ENCODE measurements at regions not wholly inside any gene's neighbourhood (a gene's known extent, or its start where the extent isn't known, plus 50 kb on each side); places are given as distances from the start of the nearest gene placed in this dataset.

- Histone ChIP-seq H3K9ac (no peak overlapping the region), H4K20me1 (no peaks in the 10 kb centered on the region), H3K27me3 (no peaks in the 10 kb centered on the region), H3K36me3 (no peaks in the 10 kb centered on the region), H3K4me3 (no peak overlapping the region), H3K4me1 (no peaks in the 10 kb centered on the region), H3K9me3 (no peaks in the 10 kb centered on the region), H3K27ac (no peak overlapping the region), H3K4me2 (no peak overlapping the region)
- no peak for TF ChIP-seq Cebpa-rat (IDR thresholded peaks at IDR 0.05)
These were observed 131.6 kb upstream of the P2RY1 start for GRCh38 chr3:152703245-152703890.

- no peak for TF ChIP-seq Cebpa-rat (IDR thresholded peaks at IDR 0.05)
- no peak overlapping the region for H3K4me3 ChIP-seq
- H3K9ac ChIP-seq: no peak overlapping the region
- H3K36me3 ChIP-seq: no peaks in the 10 kb centered on the region
- H3K4me2 ChIP-seq: no peak overlapping the region
- no peak overlapping the region for H3K27ac ChIP-seq
- H3K4me1 ChIP-seq: no peaks in the 10 kb centered on the region
- no peaks in the 10 kb centered on the region for H3K27me3 ChIP-seq
- no peaks in the 10 kb centered on the region for H3K9me3 ChIP-seq
- H4K20me1 ChIP-seq: no peaks in the 10 kb centered on the region
These were observed 127.8 kb upstream of the P2RY1 start for GRCh38 chr3:152706991-152707713.

DNA sequence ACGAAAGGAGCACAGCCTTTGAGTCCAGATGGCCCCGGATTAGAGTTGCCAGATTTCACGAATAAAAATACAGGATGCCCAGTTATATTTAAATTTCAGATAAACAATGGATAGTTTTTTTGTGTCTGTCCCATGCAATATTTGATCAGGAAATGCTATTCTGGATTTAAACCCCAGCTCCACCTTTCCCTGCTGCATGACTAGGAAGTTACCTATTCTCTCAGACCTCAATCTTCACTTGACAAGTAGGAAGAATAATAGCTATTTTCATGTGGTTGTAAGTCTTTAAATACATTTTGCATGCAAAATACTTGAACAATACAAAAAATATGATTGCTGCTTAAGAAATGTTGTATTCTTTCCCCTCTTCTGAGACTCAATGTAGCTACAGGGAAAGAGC lies 125.3 kb upstream of the P2RY1 start:
- TF ChIP-seq Cebpa-rat (IDR thresholded peaks at IDR 0.05): no peak
- H3K9ac ChIP-seq: no peak overlapping the region

GRCh38 chr3:152710549-152710948 lies 124.4 kb upstream of the P2RY1 start:
- Histone ChIP-seq H3K4me3 (no peak overlapping the region), H3K4me2 (no peak overlapping the region), H3K27ac (no peak overlapping the region), H3K9ac (no peak overlapping the region), H3K9me3 (no peaks in the 10 kb centered on the region), H3K27me3 (no peaks in the 10 kb centered on the region), H3K4me1 (no peaks in the 10 kb centered on the region), H3K36me3 (no peaks in the 10 kb centered on the region), H4K20me1 (no peaks in the 10 kb centered on the region)
- TF ChIP-seq Cebpa-rat (IDR thresholded peaks at IDR 0.05): no peak

More for the DNA sequence above, 125.3 kb upstream of the P2RY1 start:
- H3K4me3 ChIP-seq: no peak overlapping the region
- H3K4me2 ChIP-seq: no peak overlapping the region
- no peaks in the 10 kb centered on the region for H3K36me3 ChIP-seq
- H3K4me1 ChIP-seq: no peaks in the 10 kb centered on the region
- H4K20me1 ChIP-seq: no peaks in the 10 kb centered on the region
- no peak overlapping the region for H3K27ac ChIP-seq
- H3K9me3 ChIP-seq: no peaks in the 10 kb centered on the region
- no peaks in the 10 kb centered on the region for H3K27me3 ChIP-seq

DNA sequence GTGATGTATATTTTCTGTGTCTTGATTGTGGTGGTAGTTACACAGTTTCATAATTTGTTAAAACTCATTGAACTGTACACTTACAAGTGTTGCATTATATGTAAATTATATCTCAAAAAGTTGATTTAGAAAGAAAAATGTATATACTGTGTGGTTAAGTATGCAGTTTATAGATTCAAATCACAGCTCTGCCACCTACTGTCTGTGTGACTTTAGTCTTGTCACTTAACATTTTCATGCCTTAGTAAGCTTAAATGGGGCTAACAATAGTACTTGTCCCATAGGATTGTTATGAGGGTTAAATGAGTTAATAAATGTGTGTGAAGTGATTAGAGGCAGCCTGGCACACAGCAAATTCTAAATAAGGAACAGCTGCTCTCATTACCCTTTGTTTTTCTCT lies 120.9 kb upstream of the P2RY1 start:
- Histone ChIP-seq H3K27ac (no peak overlapping the region), H3K4me2 (no peak overlapping the region), H3K9me3 (no peaks in the 10 kb centered on the region), H3K27me3 (no peaks in the 10 kb centered on the region), H4K20me1 (no peaks in the 10 kb centered on the region), H3K9ac (no peak overlapping the region), H3K4me1 (no peaks in the 10 kb centered on the region), H3K36me3 (no peaks in the 10 kb centered on the region), H3K4me3 (no peak overlapping the region)
- no peak for TF ChIP-seq Cebpa-rat (IDR thresholded peaks at IDR 0.05)

- Histone ChIP-seq H3K4me2 (no peak overlapping the region), H3K27ac (no peak overlapping the region), H3K36me3 (no peaks in the 10 kb centered on the region), H3K27me3 (no peaks in the 10 kb centered on the region), H3K9me3 (no peaks in the 10 kb centered on the region), H4K20me1 (no peaks in the 10 kb centered on the region), H3K4me3 (no peak overlapping the region), H3K4me1 (no peaks in the 10 kb centered on the region), H3K9ac (no peak overlapping the region)
- no peak for TF ChIP-seq Cebpa-rat (IDR thresholded peaks at IDR 0.05)
These were observed 120.4 kb upstream of the P2RY1 start for GRCh38 chr3:152714507-152714906.

DNA sequence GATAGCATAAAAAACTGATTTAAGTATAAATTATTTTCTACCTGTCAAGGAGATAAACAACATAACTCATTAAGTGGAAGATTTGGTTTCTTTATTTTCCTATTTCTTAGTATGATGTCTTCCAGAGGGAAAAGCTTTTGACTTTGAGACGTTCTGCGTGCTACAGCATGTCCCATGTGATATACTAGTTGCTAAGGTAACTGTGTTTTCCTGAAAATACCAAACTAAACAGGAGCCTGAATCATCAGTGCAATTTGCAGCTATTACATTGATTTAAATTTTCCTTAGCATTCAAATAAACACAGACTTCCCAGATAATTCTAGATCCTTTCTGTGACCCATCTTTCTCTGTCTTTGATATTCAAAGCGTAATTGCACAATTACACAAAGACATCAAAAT lies 117.7 kb upstream of the P2RY1 start:
- H3K9me3 ChIP-seq: no peaks in the 10 kb centered on the region
- H3K4me3 ChIP-seq: no peak overlapping the region
- no peaks in the 10 kb centered on the region for H3K4me1 ChIP-seq
- H3K27ac ChIP-seq: no peak overlapping the region
- no peaks in the 10 kb centered on the region for H4K20me1 ChIP-seq
- no peak overlapping the region for H3K4me2 ChIP-seq
- H3K9ac ChIP-seq: no peak overlapping the region
- no peak for TF ChIP-seq Cebpa-rat (IDR thresholded peaks at IDR 0.05)
- H3K27me3 ChIP-seq: no peaks in the 10 kb centered on the region
- no peaks in the 10 kb centered on the region for H3K36me3 ChIP-seq

- H3K27ac ChIP-seq: no peak overlapping the region
- H3K4me3 ChIP-seq: no peak overlapping the region
- no peak overlapping the region for H3K9ac ChIP-seq
- H3K4me2 ChIP-seq: no peak overlapping the region
- no peak for TF ChIP-seq Cebpa-rat (IDR thresholded peaks at IDR 0.05)
- H3K27me3 ChIP-seq: no peaks in the 10 kb centered on the region
- no peaks in the 10 kb centered on the region for H3K36me3 ChIP-seq
- no peaks in the 10 kb centered on the region for H4K20me1 ChIP-seq
- no peaks in the 10 kb centered on the region for H3K4me1 ChIP-seq
- H3K9me3 ChIP-seq: no peaks in the 10 kb centered on the region
These were observed 116.1 kb upstream of the P2RY1 start for GRCh38 chr3:152718810-152719209.

- Histone ChIP-seq H3K27me3 (no peaks in the 10 kb centered on the region), H4K20me1 (no peaks in the 10 kb centered on the region), H3K4me2 (no peak overlapping the region), H3K4me3 (no peak overlapping the region), H3K27ac (no peak overlapping the region), H3K36me3 (no peaks in the 10 kb centered on the region), H3K4me1 (no peaks in the 10 kb centered on the region), H3K9me3 (no peaks in the 10 kb centered on the region), H3K9ac (no peak overlapping the region)
- no peak for TF ChIP-seq Cebpa-rat (IDR thresholded peaks at IDR 0.05)
These were observed 115.7 kb upstream of the P2RY1 start for GRCh38 chr3:152719264-152719663.

DNA sequence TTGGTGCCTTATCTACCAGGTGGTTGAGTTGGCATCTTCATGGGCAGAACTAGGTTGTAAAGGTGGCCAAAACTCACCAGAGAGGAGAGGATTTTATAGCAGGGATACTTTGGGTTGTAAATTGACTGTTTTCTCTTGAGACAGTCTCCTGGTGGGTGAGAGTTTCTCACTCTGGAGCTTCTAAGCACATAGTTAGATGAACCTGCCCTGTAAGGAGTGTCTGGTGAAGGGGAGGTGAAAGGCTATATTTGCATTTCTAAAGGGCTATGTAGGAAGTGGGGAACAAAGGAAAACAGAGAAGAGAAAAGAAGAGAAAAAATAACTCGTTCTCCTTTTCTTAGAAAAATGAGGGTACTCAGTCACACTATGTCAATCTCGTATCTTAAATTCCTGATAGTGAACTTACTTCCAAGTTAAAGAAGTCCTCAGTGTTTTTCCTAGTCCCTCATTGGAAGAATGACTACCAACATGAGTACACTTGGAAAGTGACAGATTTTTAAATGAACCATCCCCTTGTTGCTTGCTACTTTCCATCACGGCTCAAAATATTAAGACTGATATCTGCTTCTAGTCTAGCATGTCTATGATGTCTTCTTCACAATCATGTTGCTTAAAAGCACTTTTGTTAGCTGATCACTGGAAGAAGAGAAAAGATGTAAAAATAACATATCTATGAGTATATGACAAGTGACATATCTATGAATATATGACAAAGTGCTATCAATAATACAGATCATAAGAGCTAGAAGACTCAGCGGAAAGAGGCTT lies 113.8 kb upstream of the P2RY1 start:
- Histone ChIP-seq H3K27me3 (no peaks in the 10 kb centered on the region), H3K4me3 (no peak overlapping the region), H3K36me3 (no peaks in the 10 kb centered on the region), H3K9ac (no peak overlapping the region), H3K27ac (no peak overlapping the region), H3K9me3 (no peaks in the 10 kb centered on the region), H4K20me1 (no peaks in the 10 kb centered on the region), H3K4me2 (no peak overlapping the region), H3K4me1 (no peaks in the 10 kb centered on the region)
- no peak for TF ChIP-seq Cebpa-rat (IDR thresholded peaks at IDR 0.05)

All from BLaER1 (cell line).